OCI-LY1 (cell line): ENCODE measurements at regions not wholly inside any gene's neighbourhood (a gene's known extent, or its start where the extent isn't known, plus 50 kb on each side); places are given as distances from the start of the nearest gene placed in this dataset.

Experiments used
- H2AFZ ChIP-seq: fragments of 200-600 bp; sonication (generic), shearing (Covaris generic); 2 replicates; pipeline ENCODE4 v1.6.0; 2014; ENCODE audit warnings: antibody characterized with exemption, mild to moderate bottlenecking, low read length
- H3F3A ChIP-seq: fragments of 200-600 bp; sonication (generic), shearing (Covaris generic); 2 replicates; pipeline ENCODE4 v1.6.0; 2014; ENCODE audit warnings: mild to moderate bottlenecking, antibody characterized with exemption, low read length, moderate library complexity; ENCODE audit not compliant: insufficient read depth
- H3K27ac ChIP-seq: fragments of 200-600 bp; sonication (generic); 2 replicates; pipeline ENCODE4 v1.5.1; 2014; ENCODE audit warnings: low read length, mixed run types, mild to moderate bottlenecking, low read depth; ENCODE audit not compliant: poor library complexity, severe bottlenecking
- H3K27me3 ChIP-seq: fragments of 200-600 bp; sonication (generic); 2 replicates; pipeline ENCODE4 v1.6.0; 2014; ENCODE audit warnings: antibody characterized with exemption, mild to moderate bottlenecking, low read length, moderate library complexity; ENCODE audit not compliant: insufficient read depth
- H3K36me3 ChIP-seq: fragments of 200-600 bp; sonication (generic); 2 replicates; pipeline ENCODE4 v1.6.1; 2014; ENCODE audit warnings: mild to moderate bottlenecking, antibody characterized with exemption, low read length, moderate library complexity, mixed read lengths; ENCODE audit not compliant: insufficient read depth
- H3K4me1 ChIP-seq: fragments of 200-600 bp; sonication (generic); 2 replicates; pipeline ENCODE4 v1.5.1; 2014; ENCODE audit warnings: mild to moderate bottlenecking, low read length, moderate library complexity; ENCODE audit not compliant: insufficient read depth, severe bottlenecking
- H3K4me2 ChIP-seq: fragments of 200-600 bp; sonication (generic), shearing (Covaris generic); 2 replicates; pipeline ENCODE4 v1.6.1; 2014; ENCODE audit warnings: low read length
- H3K4me3 ChIP-seq: fragments of 200-600 bp; sonication (generic); 2 replicates; pipeline ENCODE4 v1.5.1; 2014; ENCODE audit warnings: low read length, low read depth, mild to moderate bottlenecking, mixed read lengths; ENCODE audit not compliant: poor library complexity, severe bottlenecking
- H3K79me2 ChIP-seq: fragments of 200-600 bp; shearing (Covaris generic); 2 replicates; pipeline ENCODE4 v1.6.1; 2016; ENCODE audit warnings: mixed run types, low read length, mixed read lengths; ENCODE audit not compliant: insufficient read depth
- H3K9ac ChIP-seq: fragments of 200-600 bp; sonication (generic), shearing (Covaris generic); 2 replicates; pipeline ENCODE4 v1.6.1; 2014; ENCODE audit warnings: mild to moderate bottlenecking, low read length, mixed read lengths
- H3K9me2 ChIP-seq: fragments of 200-600 bp; sonication (generic), shearing (Covaris generic); 2 replicates; pipeline ENCODE4 v1.6.1; 2014; ENCODE audit warnings: low read depth, mild to moderate bottlenecking, low read length, mixed read lengths
- H3K9me3 ChIP-seq: fragments of 200-600 bp; shearing (Covaris generic); 2 replicates; pipeline ENCODE4 v1.6.1; 2014; ENCODE audit warnings: low read length, mixed read lengths
- H4K20me1 ChIP-seq: fragments of 200-600 bp; sonication (generic), shearing (Covaris generic); 2 replicates; pipeline ENCODE4 v1.6.0; 2016; ENCODE audit warnings: mild to moderate bottlenecking, low read length; ENCODE audit not compliant: insufficient read depth
- CTCF ChIP-seq: fragments of 200-600 bp; sonication (generic), shearing (Covaris generic); IDR thresholded peaks from 2 replicates; pipeline ENCODE4 v1.5.1; 2017; ENCODE audit warnings: mild to moderate bottlenecking, antibody characterized with exemption, low read length, moderate library complexity, mixed read lengths
- EZH2 ChIP-seq: fragments of 200-600 bp; sonication (generic), shearing (Covaris generic); IDR thresholded peaks from 2 replicates; pipeline ENCODE4 v1.8.0; 2017; ENCODE audit warnings: borderline replicate concordance, mixed run types, mild to moderate bottlenecking, antibody characterized with exemption, low read length, moderate library complexity, mixed read lengths

DNA sequence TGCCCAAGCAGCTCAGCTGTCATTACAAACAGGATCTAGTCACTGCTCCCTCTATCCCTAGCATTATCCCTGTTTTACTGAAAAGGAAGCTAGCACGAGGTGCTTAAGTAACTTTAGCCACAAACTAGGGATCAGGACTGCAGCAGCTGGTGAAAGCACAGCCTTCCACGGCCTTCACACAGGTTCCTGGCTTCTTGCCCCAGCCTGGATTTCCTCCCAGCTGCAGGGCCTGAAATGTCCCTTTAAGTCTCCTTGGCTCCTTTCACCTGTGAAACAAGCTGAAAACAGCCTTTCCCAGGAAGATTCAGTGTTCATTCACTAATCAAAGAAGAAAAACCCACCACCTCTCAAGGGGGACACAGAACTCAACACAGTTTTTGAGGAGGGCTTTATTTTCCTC is 754.5 kb downstream of the DIAPH3 start:
- Histone ChIP-seq H3K36me3 (no peaks in the 10 kb centered on the region), H3K9me3 (no peaks in the 10 kb centered on the region), H3K9ac (no peak overlapping the region), H3K9me2 (no peaks in the 10 kb centered on the region), H3K79me2 (no peaks in the 10 kb centered on the region), H3K27me3 (no peaks in the 10 kb centered on the region), H3K4me3 (no peak overlapping the region), H4K20me1 (no peaks in the 10 kb centered on the region), H3K4me2 (no peak overlapping the region), H3K27ac (no peak overlapping the region), H3K4me1 (no peaks in the 10 kb centered on the region), H3F3A (no peaks in the 10 kb centered on the region), H2AFZ (no peak overlapping the region)
- TF ChIP-seq EZH2 (no peak), CTCF (no peak)

DNA sequence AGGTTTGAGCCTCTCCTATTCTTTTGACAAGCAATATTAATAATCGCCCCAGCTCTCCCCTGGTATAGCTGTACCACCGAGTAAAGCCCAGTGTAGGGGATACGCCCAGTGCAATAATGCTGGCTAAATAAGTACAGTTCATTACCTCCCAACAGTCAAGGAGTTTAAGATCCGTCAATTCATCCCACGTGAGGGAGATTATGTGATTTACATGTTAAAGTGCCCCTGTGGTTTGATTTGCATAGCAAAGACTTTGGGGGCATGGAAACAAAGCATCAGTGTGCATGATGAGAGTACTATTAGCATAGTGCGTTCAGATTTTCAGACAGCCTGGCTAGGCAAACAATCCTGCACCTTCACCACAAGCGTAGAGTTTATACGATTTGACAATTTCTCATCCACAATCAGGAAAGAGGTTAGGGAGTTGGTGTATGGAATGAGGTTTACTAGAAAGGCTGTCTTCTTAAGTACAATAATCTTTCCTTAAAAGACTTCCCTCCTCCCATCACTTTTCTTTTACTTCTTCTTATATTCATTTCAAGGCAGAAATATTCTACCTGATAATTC is 754.0 kb downstream of the DIAPH3 start:
- Histone ChIP-seq H3K27me3 (no peaks in the 10 kb centered on the region), H3K9me2 (no peaks in the 10 kb centered on the region), H2AFZ (no peak overlapping the region), H3K9ac (no peak overlapping the region), H3K4me3 (no peak overlapping the region), H3K79me2 (no peaks in the 10 kb centered on the region), H4K20me1 (no peaks in the 10 kb centered on the region), H3K4me1 (no peaks in the 10 kb centered on the region), H3K9me3 (no peaks in the 10 kb centered on the region), H3K4me2 (no peak overlapping the region), H3K27ac (no peak overlapping the region), H3F3A (no peaks in the 10 kb centered on the region), H3K36me3 (no peaks in the 10 kb centered on the region)
- TF ChIP-seq EZH2 (no peak), CTCF (no peak)

DNA sequence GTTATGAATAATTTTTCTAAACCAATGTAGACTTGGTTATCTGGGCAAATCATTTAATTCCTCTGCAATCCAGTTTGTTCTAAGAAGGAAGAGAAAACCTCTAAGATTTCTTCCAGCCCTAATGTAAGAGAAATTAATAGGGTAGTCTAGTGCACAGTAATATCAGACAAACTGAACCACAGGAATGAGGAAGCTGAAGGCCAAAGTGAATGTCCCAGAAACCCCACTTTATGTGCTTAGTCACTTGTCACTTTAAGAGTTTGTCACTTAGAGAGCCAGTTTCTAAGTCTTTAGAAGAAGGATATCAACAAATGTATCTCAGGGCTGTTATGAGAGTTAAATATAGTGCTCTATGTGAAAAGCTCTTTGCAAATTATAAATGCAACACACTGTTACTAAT is 750.6 kb downstream of the DIAPH3 start:
- Histone ChIP-seq H3K9ac (no peak overlapping the region), H3K27ac (no peak overlapping the region), H3K9me2 (no peaks in the 10 kb centered on the region), H3K27me3 (no peaks in the 10 kb centered on the region), H3K79me2 (no peaks in the 10 kb centered on the region), H3K4me2 (no peak overlapping the region), H4K20me1 (no peaks in the 10 kb centered on the region), H2AFZ (no peak overlapping the region), H3K4me3 (no peak overlapping the region), H3K36me3 (no peaks in the 10 kb centered on the region), H3K4me1 (no peaks in the 10 kb centered on the region), H3K9me3 (no peaks in the 10 kb centered on the region), H3F3A (no peaks in the 10 kb centered on the region)
- TF ChIP-seq EZH2 (no peak), CTCF (no peak)
